GM21423 (cell line): ENCODE measurements at regions not wholly inside any gene's neighbourhood (a gene's known extent, or its start where the extent isn't known, plus 50 kb on each side); places are given as distances from the start of the nearest gene placed in this dataset.
A peak's percentile ranks its signal among the peaks of the same experiment; 100 is the strongest.
"Not testable (repeated sequence)": the region's sequence is repeated elsewhere in the genome, so short reads cannot be mapped to it uniquely, and the experiment has no call there.

Experiments
- ATAC-seq: cut with Tn5 transposase; IDR thresholded peaks from one replicate; pipeline ENCODE4 v1.9.1; 2021; ENCODE audit warnings: mild to moderate bottlenecking, moderate library complexity; ENCODE audit not compliant: unreplicated experiment

DNA sequence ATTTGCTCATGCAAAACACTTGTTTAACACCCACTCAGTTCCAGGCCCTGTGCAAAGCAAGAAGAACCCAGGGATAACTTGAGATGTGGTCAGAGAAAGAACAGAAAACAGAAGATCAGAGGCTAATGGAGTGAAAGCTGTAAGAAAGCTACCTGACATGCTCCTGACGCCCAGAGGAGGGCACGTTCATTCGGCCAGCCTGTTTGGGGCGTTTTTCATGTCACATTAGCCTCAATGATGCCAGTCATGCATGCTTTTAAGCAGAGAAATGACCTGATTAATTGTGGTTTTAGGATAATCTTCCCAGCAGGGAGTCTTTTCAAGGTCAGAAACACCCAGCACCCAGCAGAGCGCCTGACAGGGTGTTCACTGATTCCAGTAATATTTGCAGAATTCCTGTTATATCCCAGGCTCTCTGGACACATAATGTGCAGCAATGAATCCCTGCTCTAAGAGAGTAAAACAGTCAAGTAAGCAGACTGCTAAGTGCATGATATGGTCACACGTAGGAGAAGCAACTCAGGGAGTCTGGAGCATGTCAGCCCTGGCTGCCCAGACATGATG is 320.0 kb downstream of the LRATD1 start:
- no peak for ATAC-seq

DNA sequence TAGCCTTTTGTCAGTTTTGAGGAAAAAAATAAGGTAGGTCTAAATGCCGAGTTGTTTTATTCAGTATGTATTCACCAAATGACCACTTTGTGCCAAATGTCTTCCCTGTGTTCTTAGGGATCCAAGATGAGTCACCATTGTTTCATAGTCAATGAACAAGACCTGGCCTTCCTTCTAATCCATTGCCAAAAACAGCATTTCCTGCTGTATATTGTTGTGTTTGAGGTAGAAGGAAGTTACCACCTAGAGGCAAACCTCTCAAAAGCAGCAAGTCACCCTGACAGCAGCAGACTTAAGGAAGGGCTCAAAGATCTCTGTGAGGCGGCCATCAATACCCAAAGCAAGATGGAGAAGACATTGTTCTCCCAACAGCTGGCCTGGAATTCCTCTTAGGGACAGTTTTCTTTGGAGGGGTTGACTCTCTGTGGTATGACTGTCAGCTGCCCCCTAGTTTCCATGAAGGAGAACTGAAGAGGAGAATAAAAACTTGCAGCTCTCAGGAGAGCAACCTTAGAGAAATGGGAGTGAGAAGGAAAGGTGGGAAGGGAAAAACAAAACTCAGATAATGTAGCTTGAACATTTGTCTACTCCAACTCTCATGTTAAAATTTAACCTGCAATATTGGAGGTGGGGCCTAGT is 328.3 kb downstream of the LRATD1 start:
- ATAC-seq, result no peak

DNA sequence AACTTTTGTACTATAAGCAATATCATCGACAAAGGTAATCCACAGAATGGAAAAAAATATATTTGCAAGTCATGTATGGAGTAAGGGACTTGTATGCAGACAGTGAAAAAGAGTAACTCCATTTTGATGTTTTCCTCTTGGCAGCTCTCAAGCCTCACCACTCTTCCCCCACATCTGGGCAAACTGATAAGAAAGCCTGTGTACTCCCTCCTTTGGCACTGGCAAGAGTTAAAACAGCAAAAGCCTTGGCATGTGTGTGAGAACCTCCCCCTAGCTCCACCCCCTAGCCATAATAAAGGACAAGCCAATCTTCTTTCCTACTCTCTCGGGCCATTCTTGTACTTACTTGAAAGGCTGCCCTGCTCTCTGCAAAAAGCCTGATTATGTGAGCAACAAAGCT is 335.2 kb downstream of the LRATD1 start:
- ATAC-seq, result no peak

DNA sequence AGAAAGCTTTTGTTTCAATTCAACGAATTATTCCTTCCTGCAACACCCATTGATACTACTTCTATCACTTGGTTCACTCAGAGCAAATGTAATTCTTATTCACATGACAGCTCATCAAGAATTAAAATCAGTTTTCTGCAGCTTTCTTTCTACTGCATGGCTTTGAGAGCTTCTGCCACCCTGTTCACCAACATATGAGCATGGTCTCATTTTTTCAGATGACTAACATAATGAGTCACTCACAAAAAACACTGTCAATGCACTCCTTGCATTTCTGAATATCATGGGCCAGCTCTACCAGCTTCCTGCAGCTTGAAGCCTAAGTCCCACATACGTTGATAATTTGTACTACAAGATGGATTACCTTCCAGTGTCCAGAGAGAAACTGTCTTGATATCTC is 342.9 kb downstream of the LRATD1 start:
- no peak for ATAC-seq

DNA sequence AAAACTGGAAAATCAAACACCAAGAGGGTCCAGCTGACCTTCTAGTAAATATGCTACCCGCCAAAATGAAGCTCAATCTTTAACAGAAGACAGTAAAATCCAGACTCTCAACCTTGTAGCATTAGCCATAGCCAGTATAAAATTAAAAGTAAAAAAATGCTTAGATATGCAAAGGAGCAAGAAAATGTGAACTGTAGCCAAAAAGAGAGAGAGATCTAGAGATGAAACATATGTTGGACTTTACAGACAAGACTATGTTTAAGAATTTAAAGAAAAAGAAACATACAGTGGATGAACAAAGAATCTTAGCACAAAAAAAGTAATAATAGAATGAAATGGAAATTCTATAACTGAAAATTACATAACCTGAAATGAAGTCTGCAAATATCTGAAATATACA is 344.5 kb downstream of the LRATD1 start:
- no peak for ATAC-seq

DNA sequence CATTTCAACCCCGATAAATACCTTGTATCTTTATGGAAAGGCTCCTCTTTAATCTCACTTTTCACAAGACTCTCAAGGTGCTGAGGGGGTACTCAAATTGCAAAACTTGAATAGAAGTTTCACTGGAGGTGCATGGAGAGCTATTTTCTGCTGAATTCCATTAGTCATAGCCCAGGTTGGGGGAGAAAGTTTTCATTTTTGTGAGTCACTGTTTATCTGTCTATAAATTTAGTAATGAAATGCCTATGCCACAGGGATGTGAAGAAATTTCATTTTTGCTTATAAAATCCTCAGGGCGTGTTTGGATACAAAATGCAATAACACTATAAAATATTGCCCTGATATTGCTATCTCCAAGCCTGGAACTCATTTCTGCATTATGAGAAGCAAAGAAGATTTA is 346.3 kb downstream of the LRATD1 start:
- no peak for ATAC-seq

DNA sequence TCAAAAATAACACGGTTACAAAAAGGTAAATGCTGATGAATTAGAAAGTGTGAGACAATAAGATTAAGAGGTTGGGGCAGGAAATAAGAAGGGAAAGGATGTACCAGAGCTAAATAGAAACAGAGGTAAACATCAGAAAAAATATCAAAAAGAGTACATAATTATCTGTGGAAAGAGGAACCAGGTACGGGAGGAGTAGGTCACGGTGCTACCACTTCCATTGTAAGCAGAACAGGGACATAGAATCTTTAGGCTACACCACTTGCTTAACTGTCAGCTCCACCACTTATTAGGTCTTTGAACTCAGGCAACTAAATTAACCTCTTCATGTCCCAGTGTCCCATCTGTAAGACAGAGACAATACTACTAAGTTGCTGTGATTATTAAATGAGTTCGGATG is 350.3 kb downstream of the LRATD1 start:
- ATAC-seq, result no peak

DNA sequence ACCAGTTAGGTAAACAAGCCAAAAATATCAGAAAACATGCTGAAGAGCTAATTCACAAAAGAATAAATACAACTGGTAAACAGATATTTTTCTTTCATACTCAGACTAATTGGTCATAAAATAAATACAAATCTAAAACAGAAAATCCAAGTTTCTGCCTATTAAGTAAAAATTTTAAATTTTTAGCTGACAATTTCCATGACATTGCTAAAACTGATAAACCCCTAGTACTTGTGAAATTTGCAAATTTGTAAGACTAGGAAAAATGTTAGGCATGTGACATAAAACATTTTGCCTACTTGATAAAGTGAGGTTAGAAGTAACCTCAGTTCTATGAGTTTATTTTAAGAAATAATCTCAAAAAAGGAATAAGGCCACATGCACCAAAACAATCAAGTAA is 356.1 kb downstream of the LRATD1 start:
- ATAC-seq, result no peak

DNA sequence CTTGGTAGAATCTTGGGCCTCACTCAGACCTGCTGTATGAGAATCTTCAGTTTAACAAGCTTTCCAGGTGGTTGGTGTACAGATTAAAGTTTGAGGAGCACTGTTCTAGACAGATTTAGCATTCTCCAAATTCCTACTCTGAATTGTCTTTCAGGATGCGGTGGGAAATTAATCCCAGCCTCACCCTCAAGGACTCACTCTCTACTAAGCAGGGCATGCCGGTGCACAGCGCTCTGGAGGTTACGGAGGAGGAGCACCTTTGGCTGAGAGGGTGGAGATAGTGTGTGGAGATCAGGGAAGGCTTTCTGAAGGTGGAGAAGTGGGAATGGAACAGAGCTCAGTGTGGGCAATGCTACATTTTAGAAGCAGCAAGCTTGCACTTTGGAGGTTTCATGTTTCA is 359.2 kb downstream of the LRATD1 start:
- ATAC-seq, result no peak

DNA sequence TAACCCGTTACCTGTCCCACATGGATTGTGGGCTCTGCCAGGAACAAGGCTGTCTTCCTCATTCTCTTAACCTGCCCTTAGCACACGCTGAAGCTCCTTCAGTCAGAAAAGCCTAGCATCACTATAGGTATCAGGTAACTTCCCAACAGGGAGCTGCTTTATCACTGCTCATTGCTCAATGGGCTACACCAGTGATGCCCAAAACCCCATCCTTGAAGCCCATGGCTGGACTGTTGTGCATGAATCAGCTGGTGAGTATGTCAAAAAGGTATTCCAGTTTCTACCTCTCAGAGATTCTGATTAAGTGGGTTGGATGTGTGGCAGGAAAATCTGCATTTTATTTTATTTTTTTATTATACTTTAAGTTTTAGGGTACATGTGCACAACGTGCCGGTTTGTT is 362.2 kb downstream of the LRATD1 start:
- ATAC-seq, result no peak

DNA sequence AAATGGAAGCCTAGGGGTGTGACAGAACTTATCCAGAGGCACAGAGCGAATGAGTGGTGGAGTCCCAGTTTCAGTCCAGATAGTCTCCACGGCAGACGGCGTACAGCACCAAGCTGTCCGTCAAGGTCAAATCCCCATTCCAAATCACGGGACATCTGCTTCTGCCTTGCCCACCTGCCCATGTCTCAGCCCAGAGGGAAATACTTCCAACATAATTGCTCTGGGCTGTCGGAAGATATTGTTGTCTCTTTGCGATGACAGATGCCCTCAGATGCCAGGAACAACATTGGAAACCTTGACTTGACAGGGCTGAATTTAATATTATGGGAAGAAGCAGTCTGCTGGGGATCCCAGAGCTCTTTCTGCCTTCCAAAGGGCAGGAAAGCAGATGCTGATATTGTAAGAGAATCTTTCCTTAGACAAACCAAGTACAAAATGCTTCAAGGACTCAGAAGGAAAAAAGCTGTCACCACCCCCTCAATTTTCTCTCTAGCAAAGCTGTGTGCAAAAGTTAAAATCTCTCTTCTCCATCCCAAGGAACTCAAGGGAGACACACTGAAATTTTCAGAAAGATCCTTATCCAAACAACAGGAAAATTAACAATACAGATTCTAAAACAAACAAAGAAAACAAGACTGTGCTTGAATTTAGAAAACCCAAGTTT is 364.0 kb downstream of the LRATD1 start:
- ATAC-seq, result no peak

DNA sequence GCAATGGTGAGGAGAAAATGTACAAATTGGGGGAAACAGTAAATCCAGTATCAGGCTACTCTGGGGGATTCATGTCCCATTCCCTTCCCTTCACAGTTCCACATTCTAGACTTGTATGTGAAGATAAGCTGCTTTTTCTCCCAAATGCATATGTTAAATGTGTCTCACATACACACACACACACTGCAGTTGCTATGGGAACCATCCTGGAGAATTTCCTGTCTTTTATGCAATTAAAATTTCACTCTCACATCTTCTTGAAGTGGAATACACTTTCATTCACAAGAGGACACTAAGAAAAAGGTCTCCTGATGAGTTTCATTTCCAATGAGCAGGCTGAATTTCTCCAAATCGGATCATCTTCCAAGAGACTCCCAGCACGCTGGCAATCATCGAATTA is 366.0 kb downstream of the LRATD1 start:
- no peak for ATAC-seq

DNA sequence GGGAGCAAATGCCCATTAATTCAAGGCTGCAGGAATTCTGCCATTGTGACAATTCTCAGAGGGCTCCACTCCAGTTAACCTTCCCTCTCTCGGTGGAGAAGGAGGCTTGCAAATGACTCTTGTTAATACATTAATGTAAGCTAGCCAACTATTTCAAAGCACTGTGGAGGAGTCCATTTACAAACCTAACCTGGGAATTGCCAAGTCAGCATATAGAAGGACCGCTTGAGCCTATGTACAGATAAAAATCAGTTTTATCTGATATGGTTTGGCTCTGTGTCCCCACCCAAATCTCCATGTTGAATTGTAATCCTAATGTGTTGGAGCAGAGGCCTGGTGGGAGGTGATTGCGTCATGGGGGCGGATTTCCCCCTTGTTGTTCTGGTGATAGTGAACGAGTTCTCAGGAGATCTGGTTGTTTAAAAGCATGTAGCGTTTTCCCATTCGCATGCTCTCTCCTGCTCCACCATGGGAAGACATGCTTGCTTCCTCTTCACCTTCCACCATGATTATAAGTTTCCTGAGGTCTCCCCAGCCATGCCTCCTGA is 366.7 kb downstream of the LRATD1 start:
- no peak for ATAC-seq

DNA sequence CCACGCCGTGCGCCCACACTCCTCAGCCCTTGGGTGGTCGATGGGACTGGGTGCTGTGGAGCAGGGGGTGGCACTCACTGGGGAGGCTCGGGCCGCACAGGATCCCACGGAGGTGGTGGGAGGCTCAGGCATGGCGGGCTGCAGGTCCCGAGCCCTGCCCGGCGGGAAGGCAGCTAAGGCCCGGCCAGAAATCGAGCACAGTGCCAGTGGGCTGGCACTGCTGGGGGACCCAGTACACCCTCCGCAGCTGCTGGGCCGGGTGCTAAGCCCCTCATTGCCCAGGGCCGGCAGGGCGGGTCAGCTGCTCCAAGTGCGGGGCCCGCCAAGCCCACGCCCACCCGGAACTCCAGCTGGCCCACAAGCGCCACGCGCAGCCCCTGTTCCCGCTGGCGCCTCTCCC is 370.0 kb downstream of the LRATD1 start:
- ATAC-seq, result not testable (repeated sequence)

DNA sequence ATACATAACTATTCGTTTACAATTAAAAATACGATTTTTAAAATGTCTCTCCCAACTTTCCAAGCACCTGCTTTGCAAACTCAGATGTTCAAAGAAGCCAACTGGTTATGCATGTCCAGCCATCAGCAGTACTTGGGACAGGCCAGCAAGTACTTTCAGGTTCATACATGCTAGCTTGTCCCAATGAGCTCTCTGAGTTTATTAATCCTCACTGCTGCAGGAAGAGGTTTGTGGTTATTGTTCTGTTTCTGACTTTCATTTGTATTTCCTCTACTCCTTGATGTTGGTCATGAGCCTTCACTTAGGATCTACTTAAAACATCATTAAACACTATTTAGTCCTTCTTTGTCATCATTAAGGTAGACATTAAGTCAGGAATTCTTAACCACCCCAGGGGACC is 374.1 kb downstream of the LRATD1 start:
- ATAC-seq, result peak; percentile 83

DNA sequence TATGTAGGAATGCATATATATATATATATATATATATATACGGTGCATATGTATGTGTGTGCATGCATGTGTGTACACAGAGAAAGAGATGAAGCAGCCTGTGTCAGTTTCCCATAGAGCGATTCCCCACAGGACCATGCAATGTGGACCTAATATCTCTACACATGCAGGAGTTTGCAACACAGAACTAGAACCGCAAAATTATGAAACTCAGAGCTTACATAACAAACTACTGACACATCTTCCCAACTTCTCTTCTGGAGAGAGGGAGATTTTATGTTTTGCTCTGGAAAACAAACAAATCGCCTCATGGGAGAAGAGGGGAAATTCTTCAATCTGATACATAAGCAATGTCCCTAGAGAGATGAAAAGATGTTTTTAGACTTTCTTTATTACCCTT is 377.2 kb downstream of the LRATD1 start:
- ATAC-seq, result no peak

DNA sequence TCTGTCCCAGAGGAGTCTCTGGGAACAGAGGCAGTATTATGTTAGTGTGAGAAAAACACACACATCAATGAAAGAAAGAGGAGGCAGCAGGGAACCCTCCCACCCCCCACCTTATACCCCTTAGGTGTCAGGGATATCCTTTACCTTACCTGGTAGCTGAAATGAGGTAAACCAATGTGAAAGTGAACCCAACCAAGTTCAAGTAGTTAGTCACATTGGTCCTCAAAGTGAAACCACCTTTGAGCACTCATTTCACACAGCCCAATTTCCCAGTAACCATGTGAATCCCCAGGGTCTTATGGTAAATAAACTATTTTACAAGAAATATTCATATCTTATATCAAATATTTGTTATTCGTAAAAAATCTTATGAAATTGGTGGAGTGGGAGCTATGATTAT is 377.8 kb downstream of the LRATD1 start:
- peak; percentile 63 for ATAC-seq

DNA sequence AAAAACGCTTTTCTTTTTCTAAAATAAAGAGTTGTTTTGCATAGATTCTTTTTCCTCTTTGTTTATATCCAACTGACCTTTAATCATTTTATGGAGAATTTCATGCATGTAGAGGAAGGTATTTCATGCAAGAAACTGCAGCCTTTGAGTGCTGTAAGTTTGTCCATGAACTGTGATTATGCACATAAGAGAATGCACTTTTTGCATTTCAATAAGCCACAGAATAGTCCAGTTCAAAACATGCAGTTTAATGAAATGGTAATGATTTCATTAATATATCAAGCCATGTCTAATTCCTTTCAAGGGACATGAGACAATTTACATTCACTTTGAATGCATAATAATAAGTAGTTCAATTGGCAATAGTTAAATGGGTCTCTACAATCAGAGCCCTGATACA is 386.3 kb downstream of the LRATD1 start:
- no peak for ATAC-seq

DNA sequence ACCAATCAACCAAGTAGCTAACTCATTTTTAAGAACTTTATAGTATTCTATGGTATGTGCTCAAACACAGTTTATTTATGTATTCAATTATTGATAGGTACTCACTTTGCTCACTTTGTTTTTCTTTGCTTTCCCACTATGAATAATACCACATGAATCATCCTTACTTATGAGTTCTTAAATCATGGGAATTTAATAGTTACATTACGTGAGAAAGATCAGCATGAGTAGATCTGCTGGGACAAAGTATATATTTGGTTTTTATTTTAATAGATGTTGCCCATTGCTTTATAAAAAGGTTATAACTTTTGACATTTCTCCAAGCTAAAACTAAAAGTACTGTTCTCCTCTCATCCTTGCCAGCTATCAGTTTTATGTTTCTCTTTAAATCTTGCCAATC is 390.7 kb downstream of the LRATD1 start:
- no peak for ATAC-seq

DNA sequence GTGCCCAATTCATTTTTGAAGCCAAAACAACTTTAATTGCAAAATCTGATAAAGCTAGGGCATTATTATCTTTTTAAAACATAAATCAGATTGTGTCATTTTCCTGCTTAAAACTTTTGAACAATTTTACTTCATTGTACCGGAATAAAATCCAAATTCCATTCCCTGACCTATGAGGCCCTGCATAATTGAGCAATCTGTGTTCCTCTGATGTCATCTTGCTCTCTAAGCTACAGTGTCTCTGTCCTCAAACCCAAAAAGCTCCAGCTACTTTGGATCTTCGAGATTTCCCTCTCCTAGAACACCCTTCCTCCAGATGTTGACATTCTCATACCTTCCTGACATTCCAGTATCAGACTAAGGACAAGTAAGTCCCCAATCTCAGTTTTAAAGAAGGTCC is 395.9 kb downstream of the LRATD1 start:
- no peak for ATAC-seq

DNA sequence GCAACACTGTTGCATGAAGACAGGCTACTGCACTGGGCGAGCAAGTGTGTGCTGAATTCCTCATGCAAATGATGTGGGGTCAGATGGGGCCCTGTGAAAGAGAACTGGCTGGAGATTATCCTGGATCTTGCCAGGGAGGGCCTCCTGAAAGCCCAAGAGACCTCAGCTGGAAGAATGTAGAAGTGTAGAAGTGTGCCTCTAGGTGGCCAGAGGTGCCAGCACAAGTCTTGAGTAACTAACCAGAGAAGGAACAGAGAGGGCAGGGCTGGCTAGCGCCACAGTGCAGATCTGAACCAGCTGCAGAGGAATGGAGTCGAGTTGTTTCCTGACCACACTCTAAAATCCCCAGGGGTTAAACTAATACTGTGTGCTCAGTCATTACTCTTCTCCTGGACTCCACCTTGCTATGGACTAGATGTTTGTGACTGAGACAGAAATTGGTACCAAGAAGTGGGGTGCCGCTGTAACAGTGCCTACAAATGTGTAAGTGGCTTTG is 399.3 kb downstream of the LRATD1 start:
- peak; percentile 93 for ATAC-seq

DNA sequence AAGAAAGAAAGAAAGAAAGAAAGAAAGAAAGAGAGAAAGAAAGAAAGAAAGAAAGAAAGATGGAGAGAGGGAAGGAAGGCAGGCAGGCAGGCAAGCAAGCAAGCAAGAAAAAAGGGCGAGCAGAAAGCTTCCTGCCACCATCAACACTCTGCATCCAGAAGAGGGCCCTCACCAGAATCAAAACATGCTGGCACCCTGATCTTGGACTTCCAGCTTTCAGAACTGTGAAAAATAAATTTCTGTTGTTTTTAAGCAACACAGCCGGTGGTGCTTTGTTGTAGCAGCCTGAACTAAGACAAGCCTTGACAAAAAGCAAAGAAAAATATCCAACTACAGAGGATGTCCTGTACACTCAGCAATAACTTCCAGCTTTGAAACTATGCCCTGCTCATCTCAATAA is 401.7 kb downstream of the LRATD1 start:
- ATAC-seq, result no peak
